CD14-positive monocyte (primary cell): ENCODE measurements at regions not wholly inside any gene's neighbourhood (a gene's known extent, or its start where the extent isn't known, plus 50 kb on each side); places are given as distances from the start of the nearest gene placed in this dataset.

Experiments
- DNase-seq, 3 donors: peaks; one replicate each; pipeline ENCODE4 v3.0.0-alpha.2; 2011 to 2022
- H2AFZ ChIP-seq: 2 replicates; pipeline ENCODE4 v1.6.0; 2012; ENCODE audit warnings: mild to moderate bottlenecking, low read depth, low read length, inconsistent platforms; ENCODE audit not compliant: insufficient read depth, poor library complexity, severe bottlenecking
- H3K27ac ChIP-seq, 2 donors: 1 replicate in 1 of 2; 2 replicates in 1 of 2; pipeline ENCODE4 v1.5.1; 2012 to 2013; ENCODE audit warnings: low read length in 2 of 2, control low read depth in 1 of 2, inconsistent platforms in 1 of 2, low read depth in 1 of 2, mild to moderate bottlenecking in 1 of 2
- H3K27me3 ChIP-seq, 2 donors: one replicate each; pipeline versions ENCODE4 v1.6.0 to v1.6.1; 2011 to 2013; ENCODE audit warnings: low read length in 2 of 2; ENCODE audit not compliant: control insufficient read depth in 2 of 2, insufficient read depth in 2 of 2
- H3K36me3 ChIP-seq, 2 donors: replicated peaks in 1 of 2; 1 replicate in 1 of 2; 2 replicates in 1 of 2; pipeline versions ENCODE4 v1.5.1 to v1.6.1; 2012 to 2013; ENCODE audit warnings: low read length in 2 of 2, control low read depth in 1 of 2, inconsistent platforms in 1 of 2, mild to moderate bottlenecking in 1 of 2; ENCODE audit not compliant: insufficient read depth in 2 of 2, control insufficient read depth in 1 of 2
- H3K4me1 ChIP-seq, 2 donors: 1 replicate in 1 of 2; 2 replicates in 1 of 2; pipeline versions ENCODE4 v1.5.1 to v1.6.1; 2012 to 2013; ENCODE audit warnings: low read length in 2 of 2, control low read depth in 1 of 2, inconsistent platforms in 1 of 2, mild to moderate bottlenecking in 1 of 2, moderate library complexity in 1 of 2; ENCODE audit not compliant: insufficient read depth in 2 of 2, control insufficient read depth in 1 of 2
- H3K4me2 ChIP-seq: replicated peaks from 2 replicates; pipeline ENCODE3; 2012; ENCODE audit warnings: low read length, moderate library complexity, mild to moderate bottlenecking; ENCODE audit not compliant: poor library complexity, severe bottlenecking; ENCODE audit errors: extremely low read depth
- H3K4me3 ChIP-seq, 3 experiments: fragments of 200-600 bp in 1 of 3; sonication (generic) in 1 of 3; replicated peaks in 1 of 3; 1 replicate in 2 of 3; 2 replicates in 1 of 3; pipeline ENCODE4 v1.5.1; 2011 to 2013; ENCODE audit warnings: low read length in 3 of 3, mild to moderate bottlenecking in 3 of 3, control low read depth in 2 of 3, low read depth in 2 of 3, inconsistent platforms in 1 of 3, moderate library complexity in 1 of 3
- H3K79me2 ChIP-seq: 2 replicates; pipeline ENCODE4 v1.6.0; 2012; ENCODE audit warnings: mild to moderate bottlenecking, control low read depth, inconsistent platforms, low read length, moderate library complexity; ENCODE audit not compliant: insufficient read depth
- H3K9ac ChIP-seq: 2 replicates; pipeline ENCODE4 v1.6.0; 2017; ENCODE audit warnings: low read length, mild to moderate bottlenecking; ENCODE audit not compliant: insufficient read depth, poor library complexity, severe bottlenecking
- H3K9me3 ChIP-seq, 2 donors: replicated peaks in 1 of 2; 1 replicate in 1 of 2; 2 replicates in 1 of 2; pipeline versions ENCODE4 v1.5.1 to v1.6.1; 2012 to 2013; ENCODE audit warnings: low read length in 2 of 2, control low read depth in 1 of 2; ENCODE audit not compliant: control insufficient read depth in 1 of 2, insufficient read depth in 1 of 2
- H4K20me1 ChIP-seq: 2 replicates; pipeline ENCODE4 v1.6.0; 2012; ENCODE audit warnings: mild to moderate bottlenecking, low read length, control low read depth, moderate library complexity; ENCODE audit not compliant: insufficient read depth
- H3K27ac Mint-ChIP-seq, 7 donors: one replicate each; pipeline ENCODE4 v1.8.0; 2020; ENCODE audit warnings: mild to moderate bottlenecking in 7 of 7, mixed read lengths in 7 of 7, moderate library complexity in 6 of 7, inconsistent platforms in 2 of 7
- H3K27me3 Mint-ChIP-seq, 3 donors: one replicate each; pipeline ENCODE4 v1.8.0; 2021 to 2022; ENCODE audit warnings: low read depth in 3 of 3, mild to moderate bottlenecking in 3 of 3, mixed read lengths in 3 of 3, moderate library complexity in 3 of 3, inconsistent platforms in 1 of 3
- H3K36me3 Mint-ChIP-seq, 2 donors: one replicate each; pipeline ENCODE4 v1.8.0; 2020; ENCODE audit warnings: mixed read lengths in 2 of 2, inconsistent platforms in 1 of 2, mild to moderate bottlenecking in 1 of 2
- H3K4me1 Mint-ChIP-seq: one replicate; pipeline ENCODE4 v1.8.0; 2020; ENCODE audit warnings: mild to moderate bottlenecking, mixed read lengths
- H3K4me3 Mint-ChIP-seq, 2 donors: one replicate each; pipeline ENCODE4 v1.8.0; 2020; ENCODE audit warnings: mild to moderate bottlenecking in 2 of 2, mixed read lengths in 2 of 2, moderate library complexity in 1 of 2
- H3K9me3 Mint-ChIP-seq, 7 donors: one replicate each; pipeline ENCODE4 v1.8.0; 2020 to 2022; ENCODE audit warnings: mixed read lengths in 7 of 7, mild to moderate bottlenecking in 6 of 7, moderate library complexity in 6 of 7, inconsistent platforms in 2 of 7
- WGBS: methylation state at CpG from one replicate; pipeline ENCODE4 v1.1.5; 2013; ENCODE audit warnings: missing lambda C conversion rate; ENCODE audit not compliant: insufficient coverage; 5-methylcytosine and 5-hydroxymethylcytosine counted together
- intact Hi-C, 2 donors: fragments of 100-400 bp; cut with micrococcal nuclease; formaldehyde crosslinking; loops; one replicate each; pipeline versions ENCODE4 v1.15.0 to v1.15.1; 2023
- TF ChIP-seq, protein P1 (sequence below): fragments of 200-600 bp; IDR thresholded peaks from one replicate; pipeline ENCODE4 v1.8.0; 2022; ENCODE audit warnings: antibody characterized with exemption, mild to moderate bottlenecking

DNA sequence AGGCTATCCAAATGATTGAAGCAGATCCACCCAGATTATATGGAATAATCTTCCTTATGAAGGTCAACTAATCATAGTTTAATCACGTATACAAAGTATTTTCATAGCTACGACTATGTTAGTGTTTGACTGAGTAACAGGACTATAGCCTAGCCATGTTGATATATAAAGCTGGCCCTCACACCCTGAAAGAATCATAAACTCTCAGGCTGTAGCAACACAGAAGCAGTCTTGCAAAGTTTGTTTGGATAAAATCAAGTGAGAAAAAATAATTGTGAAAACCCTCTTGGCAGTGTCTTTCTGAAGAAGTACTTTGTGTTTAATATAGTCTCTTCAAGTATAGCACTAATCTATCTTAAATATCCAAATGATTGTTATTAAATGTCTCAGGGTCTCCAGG, 374.5 kb upstream of the DAB2 start:
- no peak overlapping the region for H3K27ac ChIP-seq
- no peak for DNase-seq
- TF ChIP-seq, protein P1, sequence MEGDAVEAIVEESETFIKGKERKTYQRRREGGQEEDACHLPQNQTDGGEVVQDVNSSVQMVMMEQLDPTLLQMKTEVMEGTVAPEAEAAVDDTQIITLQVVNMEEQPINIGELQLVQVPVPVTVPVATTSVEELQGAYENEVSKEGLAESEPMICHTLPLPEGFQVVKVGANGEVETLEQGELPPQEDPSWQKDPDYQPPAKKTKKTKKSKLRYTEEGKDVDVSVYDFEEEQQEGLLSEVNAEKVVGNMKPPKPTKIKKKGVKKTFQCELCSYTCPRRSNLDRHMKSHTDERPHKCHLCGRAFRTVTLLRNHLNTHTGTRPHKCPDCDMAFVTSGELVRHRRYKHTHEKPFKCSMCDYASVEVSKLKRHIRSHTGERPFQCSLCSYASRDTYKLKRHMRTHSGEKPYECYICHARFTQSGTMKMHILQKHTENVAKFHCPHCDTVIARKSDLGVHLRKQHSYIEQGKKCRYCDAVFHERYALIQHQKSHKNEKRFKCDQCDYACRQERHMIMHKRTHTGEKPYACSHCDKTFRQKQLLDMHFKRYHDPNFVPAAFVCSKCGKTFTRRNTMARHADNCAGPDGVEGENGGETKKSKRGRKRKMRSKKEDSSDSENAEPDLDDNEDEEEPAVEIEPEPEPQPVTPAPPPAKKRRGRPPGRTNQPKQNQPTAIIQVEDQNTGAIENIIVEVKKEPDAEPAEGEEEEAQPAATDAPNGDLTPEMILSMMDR = no peak
- intact Hi-C loops = no loop called here
- Mint-ChIP-seq H3K36me3 (no peaks in the 10 kb centered on the region), H3K27ac (no peak overlapping the region), H3K9me3 (peaks cover 0 to 3% (median 0%) of the 10 kb centered on the region in 7 donors), H3K4me3 (no peak overlapping the region), H3K27me3 (peaks cover 1 to 7% (median 4%) of the 10 kb centered on the region in 3 donors), H3K4me1 (no peaks in the 10 kb centered on the region)
- H3K4me2 ChIP-seq = no peak overlapping the region
- H3K9ac ChIP-seq = no peak overlapping the region
- H4K20me1 ChIP-seq = no peaks in the 10 kb centered on the region
- no peaks in the 10 kb centered on the region for H3K9me3 ChIP-seq
- no peak overlapping the region for H3K4me3 ChIP-seq
- no peak overlapping the region for H2AFZ ChIP-seq
- H3K4me1 ChIP-seq = no peaks in the 10 kb centered on the region
- no peaks in the 10 kb centered on the region for H3K27me3 ChIP-seq
- H3K36me3 ChIP-seq = no peaks in the 10 kb centered on the region
- no CpG with 5 or more reads among the region's 2 CpGs for WGBS
- no peaks in the 10 kb centered on the region for H3K79me2 ChIP-seq

DNA sequence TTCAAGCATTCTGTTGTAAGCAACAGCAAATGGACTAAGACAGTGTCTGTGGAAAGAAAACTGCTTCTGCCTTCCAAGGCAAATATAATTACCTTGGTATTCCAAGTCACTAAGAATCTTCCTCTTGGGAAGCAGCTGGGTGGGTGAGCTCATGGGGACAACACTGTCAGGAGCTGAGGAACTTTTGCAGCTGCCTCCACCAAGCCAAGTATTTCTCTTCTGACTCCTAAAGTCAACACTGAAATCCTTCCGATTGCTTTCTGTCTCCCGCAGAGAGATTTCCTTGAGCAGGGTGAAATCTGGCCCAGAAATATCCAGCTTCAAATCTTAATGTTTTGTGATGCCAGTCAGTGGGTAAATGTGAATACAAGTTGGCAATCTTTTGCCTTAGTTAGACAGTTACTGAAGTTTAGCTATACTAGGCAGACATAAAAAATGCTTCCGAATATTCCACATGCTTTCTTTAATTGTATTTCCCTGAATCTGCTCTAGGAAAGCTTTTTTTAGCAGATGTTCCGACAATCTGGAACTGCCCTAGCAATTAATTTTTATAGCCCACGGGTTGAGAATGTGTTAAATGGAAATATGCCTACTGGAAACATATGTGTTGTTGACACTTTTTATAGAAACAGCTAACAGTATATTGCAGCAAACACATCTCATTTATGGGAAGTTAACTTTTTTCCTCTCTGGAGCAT, 369.9 kb upstream of the DAB2 start:
- no peak overlapping the region for H3K4me3 ChIP-seq
- no CpG with 5 or more reads among the region's 5 CpGs for WGBS
- H3K4me3 Mint-ChIP-seq = no peak overlapping the region
- H3K79me2 ChIP-seq = no peaks in the 10 kb centered on the region
- no peaks in the 10 kb centered on the region for H3K36me3 Mint-ChIP-seq
- H3K27ac ChIP-seq = no peak overlapping the region
- intact Hi-C loops = no loop called here
- H3K27me3 Mint-ChIP-seq = peaks cover 1 to 5% (median 4%) of the 10 kb centered on the region in 3 donors
- H4K20me1 ChIP-seq = no peaks in the 10 kb centered on the region
- no peaks in the 10 kb centered on the region for H3K27me3 ChIP-seq
- no peak for DNase-seq
- no peaks in the 10 kb centered on the region for H3K9me3 ChIP-seq
- no peak overlapping the region for H3K27ac Mint-ChIP-seq
- H3K4me1 Mint-ChIP-seq = no peaks in the 10 kb centered on the region
- H3K4me1 ChIP-seq = no peaks in the 10 kb centered on the region
- H2AFZ ChIP-seq = no peak overlapping the region
- H3K4me2 ChIP-seq = no peak overlapping the region
- no peak overlapping the region for H3K9ac ChIP-seq
- peaks cover 0 to 3% (median 0%) of the 10 kb centered on the region in 7 donors for H3K9me3 Mint-ChIP-seq
- TF ChIP-seq, protein P1 = no peak
- no peaks in the 10 kb centered on the region for H3K36me3 ChIP-seq
